Glutamatergic neuron (in vitro differentiated cells): ENCODE measurements at regions not wholly inside any gene's neighbourhood (a gene's known extent, or its start where the extent isn't known, plus 50 kb on each side); places are given as distances from the start of the nearest gene placed in this dataset.

Source experiments
- DNase-seq: peaks from one replicate; pipeline ENCODE4 v3.0.0; 2022
- H3K27ac Mint-ChIP-seq: one replicate; pipeline ENCODE4 v1.8.0; 2020; ENCODE audit warnings: mild to moderate bottlenecking, mixed read lengths, inconsistent platforms; ENCODE audit not compliant: unreplicated experiment
- H3K27me3 Mint-ChIP-seq: one replicate; pipeline ENCODE4 v1.8.0; 2020; ENCODE audit warnings: mild to moderate bottlenecking, moderate library complexity, mixed read lengths, inconsistent platforms; ENCODE audit not compliant: unreplicated experiment
- H3K36me3 Mint-ChIP-seq: one replicate; pipeline ENCODE4 v1.8.0; 2020; ENCODE audit warnings: mild to moderate bottlenecking, mixed read lengths, inconsistent platforms; ENCODE audit not compliant: unreplicated experiment
- H3K4me1 Mint-ChIP-seq: one replicate; pipeline ENCODE4 v1.8.0; 2020; ENCODE audit warnings: mild to moderate bottlenecking, low read depth, mixed read lengths, inconsistent platforms; ENCODE audit not compliant: unreplicated experiment
- H3K4me3 Mint-ChIP-seq: one replicate; pipeline ENCODE4 v1.8.0; 2020; ENCODE audit warnings: mild to moderate bottlenecking, mixed read lengths, inconsistent platforms; ENCODE audit not compliant: unreplicated experiment
- H3K9me3 Mint-ChIP-seq: one replicate; pipeline ENCODE4 v1.8.0; 2020; ENCODE audit warnings: mild to moderate bottlenecking, moderate library complexity, mixed read lengths, inconsistent platforms; ENCODE audit not compliant: unreplicated experiment
- CTCF ChIP-seq: fragments of 200-600 bp; sonication (generic); IDR thresholded peaks from one replicate; pipeline ENCODE4 v1.5.0; 2021; ENCODE audit not compliant: partially characterized antibody, unreplicated experiment

- H3K4me1 Mint-ChIP-seq: no peaks in the 10 kb centered on the region
- H3K4me3 Mint-ChIP-seq: no peak overlapping the region
- TF ChIP-seq CTCF: no peak
These were observed 1850.9 kb upstream of the LRRTM1 start for GRCh38 chr2:82155469-82155868.

GRCh38 chr2:82143343-82143742 lies 1838.8 kb upstream of the LRRTM1 start:
- no peaks in the 10 kb centered on the region for H3K4me1 Mint-ChIP-seq
- no peaks in the 10 kb centered on the region for H3K27me3 Mint-ChIP-seq
- no peak overlapping the region for H3K27ac Mint-ChIP-seq
- no peaks in the 10 kb centered on the region for H3K36me3 Mint-ChIP-seq
- no peak for TF ChIP-seq CTCF
- DNase-seq: no peak
- no peaks in the 10 kb centered on the region for H3K9me3 Mint-ChIP-seq
- no peak overlapping the region for H3K4me3 Mint-ChIP-seq

More at GRCh38 chr2:82155469-82155868, 1850.9 kb upstream of the LRRTM1 start:
- no peaks in the 10 kb centered on the region for H3K36me3 Mint-ChIP-seq
- no peak overlapping the region for H3K27ac Mint-ChIP-seq
- H3K9me3 Mint-ChIP-seq: no peaks in the 10 kb centered on the region
- no peaks in the 10 kb centered on the region for H3K27me3 Mint-ChIP-seq
- no peak for DNase-seq

GRCh38 chr2:82139979-82140611 lies 1835.5 kb upstream of the LRRTM1 start:
- Mint-ChIP-seq H3K4me3 (no peak overlapping the region), H3K9me3 (no peaks in the 10 kb centered on the region), H3K27me3 (no peaks in the 10 kb centered on the region), H3K27ac (no peak overlapping the region), H3K4me1 (no peaks in the 10 kb centered on the region), H3K36me3 (no peaks in the 10 kb centered on the region)
- no peak for DNase-seq
- TF ChIP-seq CTCF: no peak

- no peak for TF ChIP-seq CTCF
- Mint-ChIP-seq H3K4me3 (no peak overlapping the region), H3K4me1 (no peaks in the 10 kb centered on the region), H3K27ac (no peak overlapping the region), H3K9me3 (no peaks in the 10 kb centered on the region), H3K36me3 (no peaks in the 10 kb centered on the region), H3K27me3 (no peaks in the 10 kb centered on the region)
- DNase-seq: no peak
These were observed 1832.9 kb upstream of the LRRTM1 start for GRCh38 chr2:82137441-82137840.

- peaks cover 2% of the 10 kb centered on the region for H3K9me3 Mint-ChIP-seq
These were observed 1823.5 kb upstream of the LRRTM1 start for GRCh38 chr2:82128051-82128450.

More at GRCh38 chr2:82128051-82128450, 1823.5 kb upstream of the LRRTM1 start:
- DNase-seq: no peak
- H3K27ac Mint-ChIP-seq: no peak overlapping the region
- peaks cover 3% of the 10 kb centered on the region for H3K27me3 Mint-ChIP-seq
- no peak overlapping the region for H3K4me3 Mint-ChIP-seq
- TF ChIP-seq CTCF: no peak
- no peaks in the 10 kb centered on the region for H3K4me1 Mint-ChIP-seq
- H3K36me3 Mint-ChIP-seq: no peaks in the 10 kb centered on the region
